ENCODE measurements at regions not wholly inside any gene's neighbourhood (a gene's known extent, or its start where the extent isn't known, plus 50 kb on each side); places are given as distances from the start of the nearest gene placed in this dataset.

GRCh38 chr11:109770323-109770722 is 322.9 kb upstream of the ZC3H12C start:
- no peak overlapping the region for H3K4me3 Mint-ChIP-seq
- no peak overlapping the region for H2AFZ ChIP-seq
- no peaks in the 10 kb centered on the region for H3K9me3 Mint-ChIP-seq

More at GRCh38 chr11:109770323-109770722, 322.9 kb upstream of the ZC3H12C start:
- Histone ChIP-seq H3K36me3 (ENCODE audit: insufficient read depth) (no peaks in the 10 kb centered on the region), H3K27ac (ENCODE audit: low read depth) (no peak overlapping the region), H3K79me2 (replicated peaks; ENCODE audit: insufficient read depth) (no peaks in the 10 kb centered on the region), H3K4me2 (no peak overlapping the region), H3F3A (replicated peaks; ENCODE audit: low read depth) (no peaks in the 10 kb centered on the region), H4K20me1 (replicated peaks; ENCODE audit: insufficient read depth) (no peaks in the 10 kb centered on the region), H3K4me1 (ENCODE audit: insufficient read depth) (no peaks in the 10 kb centered on the region), H3K27me3 (ENCODE audit: insufficient read depth) (no peaks in the 10 kb centered on the region), H3K4me3 (no peak overlapping the region), H3K9me2 (ENCODE audit: insufficient read depth) (0 out of 2 replicates have a peak, but pooled peaks cover 4% of the 10 kb centered on the region)
- DNase-seq (ENCODE audit: low spot score) = no peak
- Mint-ChIP-seq H3K36me3 (ENCODE audit: low read depth) (no peaks in the 10 kb centered on the region), H3K27me3 (ENCODE audit: insufficient read depth, low read depth, poor library complexity) (no peaks in the 10 kb centered on the region), H3K4me1 (no peaks in the 10 kb centered on the region), H3K27ac (no peak overlapping the region)
- TF ChIP-seq JUNB (IDR thresholded peaks at IDR 0.05; ENCODE audit: unreplicated experiment) (no peak), NANOG (IDR thresholded peaks at IDR 0.05; ENCODE audit: borderline replicate concordance) (no peak), ZNF462 (CRISPR knock-in tag; IDR thresholded peaks at IDR 0.05) (no peak), POLR2AphosphoS5 (IDR thresholded peaks at IDR 0.05; ENCODE audit: low read depth) (no peak), EZH2 (IDR thresholded peaks at IDR 0.05; ENCODE audit: low read depth, unreplicated experiment) (no peak), CREB1 (CRISPR knock-in tag; IDR thresholded peaks at IDR 0.05; ENCODE audit: low read depth) (no peak), REST (IDR thresholded peaks at IDR 0.05; ENCODE audit: unreplicated experiment) (no peak), EZH2phosphoT487 (IDR thresholded peaks at IDR 0.05; ENCODE audit: unreplicated experiment) (no peak), ZNF331 (CRISPR knock-in tag; IDR thresholded peaks at IDR 0.05; ENCODE audit: low read depth) (no peak), ZNF114 (CRISPR knock-in tag; IDR thresholded peaks at IDR 0.05) (no peak), STAT1 (IDR thresholded peaks at IDR 0.05; ENCODE audit: unreplicated experiment) (no peak)
- TF ChIP-seq, protein P1, sequence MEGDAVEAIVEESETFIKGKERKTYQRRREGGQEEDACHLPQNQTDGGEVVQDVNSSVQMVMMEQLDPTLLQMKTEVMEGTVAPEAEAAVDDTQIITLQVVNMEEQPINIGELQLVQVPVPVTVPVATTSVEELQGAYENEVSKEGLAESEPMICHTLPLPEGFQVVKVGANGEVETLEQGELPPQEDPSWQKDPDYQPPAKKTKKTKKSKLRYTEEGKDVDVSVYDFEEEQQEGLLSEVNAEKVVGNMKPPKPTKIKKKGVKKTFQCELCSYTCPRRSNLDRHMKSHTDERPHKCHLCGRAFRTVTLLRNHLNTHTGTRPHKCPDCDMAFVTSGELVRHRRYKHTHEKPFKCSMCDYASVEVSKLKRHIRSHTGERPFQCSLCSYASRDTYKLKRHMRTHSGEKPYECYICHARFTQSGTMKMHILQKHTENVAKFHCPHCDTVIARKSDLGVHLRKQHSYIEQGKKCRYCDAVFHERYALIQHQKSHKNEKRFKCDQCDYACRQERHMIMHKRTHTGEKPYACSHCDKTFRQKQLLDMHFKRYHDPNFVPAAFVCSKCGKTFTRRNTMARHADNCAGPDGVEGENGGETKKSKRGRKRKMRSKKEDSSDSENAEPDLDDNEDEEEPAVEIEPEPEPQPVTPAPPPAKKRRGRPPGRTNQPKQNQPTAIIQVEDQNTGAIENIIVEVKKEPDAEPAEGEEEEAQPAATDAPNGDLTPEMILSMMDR (conservative IDR thresholded peaks at IDR 0.05; ENCODE audit: low read depth in 2 of 2) = no peak
- TF ChIP-seq, protein P2, sequence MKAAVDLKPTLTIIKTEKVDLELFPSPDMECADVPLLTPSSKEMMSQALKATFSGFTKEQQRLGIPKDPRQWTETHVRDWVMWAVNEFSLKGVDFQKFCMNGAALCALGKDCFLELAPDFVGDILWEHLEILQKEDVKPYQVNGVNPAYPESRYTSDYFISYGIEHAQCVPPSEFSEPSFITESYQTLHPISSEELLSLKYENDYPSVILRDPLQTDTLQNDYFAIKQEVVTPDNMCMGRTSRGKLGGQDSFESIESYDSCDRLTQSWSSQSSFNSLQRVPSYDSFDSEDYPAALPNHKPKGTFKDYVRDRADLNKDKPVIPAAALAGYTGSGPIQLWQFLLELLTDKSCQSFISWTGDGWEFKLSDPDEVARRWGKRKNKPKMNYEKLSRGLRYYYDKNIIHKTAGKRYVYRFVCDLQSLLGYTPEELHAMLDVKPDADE (IDR thresholded peaks at IDR 0.05) = no peak
- no peak for ATAC-seq
